GM12892 (cell line): ENCODE measurements at regions not wholly inside any gene's neighbourhood (a gene's known extent, or its start where the extent isn't known, plus 50 kb on each side); places are given as distances from the start of the nearest gene placed in this dataset.

Experiments
- POLR2A ChIP-seq: IDR thresholded peaks from 2 replicates; pipeline ENCODE4 v1.6.1; 2011; ENCODE audit warnings: low read depth, low read length, control low read depth
- TAF1 ChIP-seq: IDR thresholded peaks from 2 replicates; pipeline ENCODE4 v1.6.1; 2011; ENCODE audit warnings: low read depth, mild to moderate bottlenecking, control low read depth, low read length, borderline replicate concordance

GRCh38 chr1:192939440-192939839, 119.7 kb downstream of the UCHL5 start:
- TF ChIP-seq TAF1 (no peak), POLR2A (no peak)
